GM23338 (cell line): ENCODE measurements at regions not wholly inside any gene's neighbourhood (a gene's known extent, or its start where the extent isn't known, plus 50 kb on each side); places are given as distances from the start of the nearest gene placed in this dataset.

Source experiments
- ATAC-seq: fragments of 200-7000 bp; cut with Tn5 transposase; 3 replicates; pipeline ENCODE4 v1.9.1; 2020
- DNase-seq: peaks from one replicate; pipeline ENCODE4 v3.0.0-alpha.2; 2015; ENCODE audit warnings: low spot score
- H2AFZ ChIP-seq: fragments of 200-600 bp; sonication (generic); 2 replicates; pipeline ENCODE4 v1.8.0; 2016; ENCODE audit warnings: antibody characterized with exemption, mild to moderate bottlenecking, moderate library complexity
- H3F3A ChIP-seq: fragments of 200-600 bp; sonication (generic); replicated peaks from 2 replicates; pipeline ENCODE4 v1.8.0; 2017; ENCODE audit warnings: antibody characterized with exemption, mixed run types, low read depth
- H3K27ac ChIP-seq: fragments of 200-600 bp; sonication (generic); 2 replicates; pipeline ENCODE4 v1.6.1; 2016; ENCODE audit warnings: low read depth
- H3K27me3 ChIP-seq: fragments of 200-600 bp; sonication (generic); 2 replicates; pipeline ENCODE4 v1.8.0; 2016; ENCODE audit warnings: mild to moderate bottlenecking, mixed run types, moderate library complexity; ENCODE audit not compliant: insufficient read depth
- H3K36me3 ChIP-seq: fragments of 200-600 bp; sonication (generic); 2 replicates; pipeline ENCODE4 v1.8.0; 2016; ENCODE audit warnings: mild to moderate bottlenecking; ENCODE audit not compliant: insufficient read depth
- H3K4me1 ChIP-seq: fragments of 200-600 bp; sonication (generic); 2 replicates; pipeline ENCODE4 v1.8.0; 2016; ENCODE audit warnings: mild to moderate bottlenecking, moderate library complexity; ENCODE audit not compliant: insufficient read depth
- H3K4me2 ChIP-seq: fragments of 200-600 bp; sonication (generic); 2 replicates; pipeline ENCODE4 v1.7.1; 2017; ENCODE audit warnings: mixed run types
- H3K4me3 ChIP-seq: fragments of 200-600 bp; sonication (generic); 2 replicates; pipeline ENCODE4 v1.6.1; 2016; ENCODE audit warnings: mixed run types
- H3K79me2 ChIP-seq: fragments of 200-600 bp; sonication (generic); replicated peaks from 2 replicates; pipeline ENCODE4 v1.8.0; 2017; ENCODE audit warnings: mild to moderate bottlenecking; ENCODE audit not compliant: insufficient read depth
- H3K9me2 ChIP-seq: fragments of 200-600 bp; sonication (generic); 2 replicates; pipeline ENCODE4 v1.8.0; 2017; ENCODE audit not compliant: insufficient read depth
- H4K20me1 ChIP-seq: fragments of 200-600 bp; sonication (generic); replicated peaks from 2 replicates; pipeline ENCODE4 v1.8.0; 2017; ENCODE audit warnings: mild to moderate bottlenecking; ENCODE audit not compliant: insufficient read depth
- H3K27ac Mint-ChIP-seq: 2 replicates; pipeline ENCODE4 v1.8.0; 2020; ENCODE audit warnings: inconsistent platforms, mild to moderate bottlenecking, moderate library complexity, mixed read lengths
- H3K27me3 Mint-ChIP-seq: 3 replicates; pipeline ENCODE4 v1.8.0; 2022; ENCODE audit warnings: low read depth, mild to moderate bottlenecking, moderate library complexity, mixed read lengths, inconsistent platforms; ENCODE audit not compliant: insufficient read depth, poor library complexity
- H3K36me3 Mint-ChIP-seq: 3 replicates; pipeline ENCODE4 v1.8.0; 2021; ENCODE audit warnings: low read depth, mild to moderate bottlenecking, inconsistent platforms, moderate library complexity, mixed read lengths
- H3K4me1 Mint-ChIP-seq: 3 replicates; pipeline ENCODE4 v1.8.0; 2020; ENCODE audit warnings: mild to moderate bottlenecking, inconsistent platforms, mixed read lengths
- H3K4me3 Mint-ChIP-seq: 3 replicates; pipeline ENCODE4 v1.8.0; 2021; ENCODE audit warnings: moderate library complexity, mild to moderate bottlenecking, inconsistent platforms, mixed read lengths
- H3K9me3 Mint-ChIP-seq: 3 replicates; pipeline ENCODE4 v1.8.0; 2020; ENCODE audit warnings: moderate library complexity, mild to moderate bottlenecking, inconsistent platforms, mixed read lengths
- CREB1 ChIP-seq: fragments of 250-450 bp; sonication (Bioruptor Pico); IDR thresholded peaks from 2 replicates; pipeline ENCODE4 v1.5.0; 2020; ENCODE audit warnings: low read depth, mild to moderate bottlenecking, moderate library complexity
- EZH2 ChIP-seq: fragments of 200-600 bp; sonication (generic); IDR thresholded peaks from one replicate; pipeline ENCODE4 v1.8.0; 2017; ENCODE audit warnings: antibody characterized with exemption, mild to moderate bottlenecking, low read depth; ENCODE audit not compliant: unreplicated experiment
- EZH2phosphoT487 ChIP-seq: fragments of 200-600 bp; sonication (generic); IDR thresholded peaks from one replicate; pipeline ENCODE4 v1.8.1; 2018; ENCODE audit warnings: antibody characterized with exemption; ENCODE audit not compliant: unreplicated experiment
- JUNB ChIP-seq: IDR thresholded peaks from one replicate; pipeline ENCODE4 v1.6.1; 2016; ENCODE audit warnings: antibody characterized with exemption; ENCODE audit not compliant: unreplicated experiment
- NANOG ChIP-seq: IDR thresholded peaks from 2 replicates; pipeline ENCODE4 v1.6.1; 2016; ENCODE audit warnings: antibody characterized with exemption, borderline replicate concordance
- POLR2AphosphoS5 ChIP-seq: IDR thresholded peaks from 2 replicates; pipeline ENCODE4 v1.6.1; 2016; ENCODE audit warnings: antibody characterized with exemption, low read depth
- STAT1 ChIP-seq: IDR thresholded peaks from one replicate; pipeline ENCODE4 v1.6.1; 2016; ENCODE audit warnings: antibody characterized with exemption; ENCODE audit not compliant: unreplicated experiment
- ZNF114 ChIP-seq: fragments of 250-450 bp; sonication (Bioruptor Pico); IDR thresholded peaks from 2 replicates; pipeline ENCODE4 v1.5.0; 2020; ENCODE audit warnings: mild to moderate bottlenecking, moderate library complexity
- TF ChIP-seq, protein P1 (sequence below): IDR thresholded peaks from one replicate; pipeline ENCODE4 v1.6.1; 2018; ENCODE audit warnings: antibody characterized with exemption; ENCODE audit not compliant: unreplicated experiment
- TF ChIP-seq, protein P2 (sequence below): IDR thresholded peaks from 2 replicates; pipeline ENCODE4 v1.6.1; 2016; ENCODE audit warnings: antibody characterized with exemption
- TF ChIP-seq, protein P3 (sequence below), 2 experiments: fragments of 200-600 bp in 1 of 2; sonication (generic) in 1 of 2; conservative IDR thresholded peaks; 2 replicates each; pipeline versions ENCODE4 v1.5.1 to v1.6.1; 2016 to 2017; ENCODE audit warnings: antibody characterized with exemption in 2 of 2, low read depth in 2 of 2, mild to moderate bottlenecking in 2 of 2, moderate library complexity in 1 of 2

DNA sequence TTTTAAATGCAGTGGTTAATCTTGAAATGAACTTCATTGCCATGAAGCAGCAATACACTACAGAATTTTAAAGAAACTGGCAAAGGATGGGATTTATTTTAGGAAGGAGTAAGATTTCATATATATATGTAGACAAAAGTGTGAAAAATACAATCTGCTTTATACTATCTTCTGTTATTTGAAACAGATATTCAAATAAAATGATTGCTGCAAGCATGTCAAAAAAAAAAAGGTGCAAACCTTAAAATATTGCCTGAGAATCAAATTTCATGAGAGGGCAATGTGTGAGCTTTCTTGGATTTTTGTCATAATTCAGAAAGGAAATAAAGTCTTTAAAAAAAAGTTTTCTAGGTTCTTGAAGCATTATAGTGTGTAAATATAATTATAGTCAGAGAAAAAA lies 705.0 kb upstream of the CDH10 start (continued):
- TF ChIP-seq EZH2 (no peak), POLR2AphosphoS5 (no peak), JUNB (no peak)
- TF ChIP-seq, protein P1, sequence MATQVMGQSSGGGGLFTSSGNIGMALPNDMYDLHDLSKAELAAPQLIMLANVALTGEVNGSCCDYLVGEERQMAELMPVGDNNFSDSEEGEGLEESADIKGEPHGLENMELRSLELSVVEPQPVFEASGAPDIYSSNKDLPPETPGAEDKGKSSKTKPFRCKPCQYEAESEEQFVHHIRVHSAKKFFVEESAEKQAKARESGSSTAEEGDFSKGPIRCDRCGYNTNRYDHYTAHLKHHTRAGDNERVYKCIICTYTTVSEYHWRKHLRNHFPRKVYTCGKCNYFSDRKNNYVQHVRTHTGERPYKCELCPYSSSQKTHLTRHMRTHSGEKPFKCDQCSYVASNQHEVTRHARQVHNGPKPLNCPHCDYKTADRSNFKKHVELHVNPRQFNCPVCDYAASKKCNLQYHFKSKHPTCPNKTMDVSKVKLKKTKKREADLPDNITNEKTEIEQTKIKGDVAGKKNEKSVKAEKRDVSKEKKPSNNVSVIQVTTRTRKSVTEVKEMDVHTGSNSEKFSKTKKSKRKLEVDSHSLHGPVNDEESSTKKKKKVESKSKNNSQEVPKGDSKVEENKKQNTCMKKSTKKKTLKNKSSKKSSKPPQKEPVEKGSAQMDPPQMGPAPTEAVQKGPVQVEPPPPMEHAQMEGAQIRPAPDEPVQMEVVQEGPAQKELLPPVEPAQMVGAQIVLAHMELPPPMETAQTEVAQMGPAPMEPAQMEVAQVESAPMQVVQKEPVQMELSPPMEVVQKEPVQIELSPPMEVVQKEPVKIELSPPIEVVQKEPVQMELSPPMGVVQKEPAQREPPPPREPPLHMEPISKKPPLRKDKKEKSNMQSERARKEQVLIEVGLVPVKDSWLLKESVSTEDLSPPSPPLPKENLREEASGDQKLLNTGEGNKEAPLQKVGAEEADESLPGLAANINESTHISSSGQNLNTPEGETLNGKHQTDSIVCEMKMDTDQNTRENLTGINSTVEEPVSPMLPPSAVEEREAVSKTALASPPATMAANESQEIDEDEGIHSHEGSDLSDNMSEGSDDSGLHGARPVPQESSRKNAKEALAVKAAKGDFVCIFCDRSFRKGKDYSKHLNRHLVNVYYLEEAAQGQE, result no peak

DNA sequence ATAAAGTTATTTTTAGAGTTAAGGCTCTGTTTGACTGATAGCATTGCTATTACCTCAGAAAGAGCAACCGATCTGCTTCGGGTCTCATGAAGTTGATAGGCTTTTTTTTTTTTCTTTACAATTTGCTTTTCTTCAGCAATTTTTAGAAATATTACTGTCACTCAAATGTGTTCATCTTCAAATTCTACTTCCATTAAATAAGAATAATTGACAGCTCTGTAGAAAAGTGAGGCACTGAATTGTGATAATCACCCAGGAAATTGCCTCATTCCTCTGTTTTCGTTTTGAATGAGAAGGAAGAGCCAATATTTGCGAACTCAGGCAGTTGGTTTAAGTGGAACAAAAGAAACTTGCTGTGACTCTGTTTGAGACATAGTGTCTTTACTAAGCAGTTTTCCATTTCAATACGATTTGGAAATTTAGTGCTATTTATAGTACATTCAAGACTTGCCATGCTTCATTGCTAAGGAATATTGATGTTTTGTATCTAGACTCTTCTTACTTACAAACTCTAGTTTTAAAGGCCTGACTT lies 700.5 kb upstream of the CDH10 start:
- Mint-ChIP-seq H3K36me3 (peaks cover 44% of the 10 kb centered on the region), H3K4me3 (no peak overlapping the region), H3K9me3 (peaks cover 22% of the 10 kb centered on the region), H3K4me1 (peaks cover 20% of the 10 kb centered on the region), H3K27me3 (peaks cover 5% of the 10 kb centered on the region), H3K27ac (peak overlapping the region; percentile 94)
- H3K4me2 ChIP-seq, result peak overlapping the region; percentile 22
- DNase-seq (peak; percentile 28), ATAC-seq (peak; percentile 66)
- 0 out of 2 replicates have a peak, but pooled peaks cover 6% of the 10 kb centered on the region for H3K9me2 ChIP-seq
- H3K36me3 ChIP-seq, result no peaks in the 10 kb centered on the region
- no peak overlapping the region; the same call in 1 of the 2 replicates for H3K4me3 ChIP-seq
- no peak overlapping the region for H2AFZ ChIP-seq
- H3K27me3 ChIP-seq, result no peaks in the 10 kb centered on the region
- peak overlapping the region; percentile 65 for H3K27ac ChIP-seq
- H3F3A ChIP-seq, result no peaks in the 10 kb centered on the region
- H3K79me2 ChIP-seq, result no peaks in the 10 kb centered on the region
- TF ChIP-seq NANOG (peak; percentile 93), EZH2 (no peak), POLR2AphosphoS5 (no peak), ZNF114 (CRISPR knock-in tag) (no peak)
- TF ChIP-seq, protein P2, sequence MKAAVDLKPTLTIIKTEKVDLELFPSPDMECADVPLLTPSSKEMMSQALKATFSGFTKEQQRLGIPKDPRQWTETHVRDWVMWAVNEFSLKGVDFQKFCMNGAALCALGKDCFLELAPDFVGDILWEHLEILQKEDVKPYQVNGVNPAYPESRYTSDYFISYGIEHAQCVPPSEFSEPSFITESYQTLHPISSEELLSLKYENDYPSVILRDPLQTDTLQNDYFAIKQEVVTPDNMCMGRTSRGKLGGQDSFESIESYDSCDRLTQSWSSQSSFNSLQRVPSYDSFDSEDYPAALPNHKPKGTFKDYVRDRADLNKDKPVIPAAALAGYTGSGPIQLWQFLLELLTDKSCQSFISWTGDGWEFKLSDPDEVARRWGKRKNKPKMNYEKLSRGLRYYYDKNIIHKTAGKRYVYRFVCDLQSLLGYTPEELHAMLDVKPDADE, result peak; percentile 61; the same call in 1 of the 2 replicates
- H3K4me1 ChIP-seq, result peaks cover 14% of the 10 kb centered on the region
- H4K20me1 ChIP-seq, result no peaks in the 10 kb centered on the region

DNA sequence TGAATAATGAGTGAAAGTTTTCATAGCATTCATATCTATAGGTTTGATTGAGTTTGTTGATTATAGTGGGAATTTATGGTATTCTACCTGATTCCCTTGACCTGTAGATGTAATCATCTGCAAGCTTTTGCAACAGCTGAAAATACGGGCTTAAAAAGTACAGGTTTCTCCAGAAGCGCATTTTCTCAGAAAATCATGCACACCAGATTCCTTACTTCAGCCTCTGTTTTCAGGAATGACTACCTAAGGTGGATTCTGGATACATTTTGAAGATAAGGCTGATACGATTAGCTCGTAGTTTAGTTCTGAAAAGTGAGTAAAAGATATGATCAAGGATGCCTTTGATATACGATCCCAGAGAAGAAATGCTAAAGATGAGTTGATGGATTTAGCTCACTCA lies 694.8 kb upstream of the CDH10 start:
- no peak for ATAC-seq
- no peak for DNase-seq
- Histone ChIP-seq H3K9me2 (peaks cover 13% of the 10 kb centered on the region; the same call in 1 of the 2 replicates), H3K27me3 (no peaks in the 10 kb centered on the region), H4K20me1 (no peaks in the 10 kb centered on the region), H3K79me2 (no peaks in the 10 kb centered on the region), H3K36me3 (no peaks in the 10 kb centered on the region), H3F3A (no peaks in the 10 kb centered on the region), H3K27ac (no peak overlapping the region), H3K4me2 (no peak overlapping the region), H3K4me3 (no peak overlapping the region), H2AFZ (no peak overlapping the region), H3K4me1 (no peaks in the 10 kb centered on the region)
- H3K27me3 Mint-ChIP-seq, result peaks cover 6% of the 10 kb centered on the region
- H3K36me3 Mint-ChIP-seq, result peaks cover 24% of the 10 kb centered on the region
- H3K9me3 Mint-ChIP-seq, result peaks cover 18% of the 10 kb centered on the region
- no peak overlapping the region for H3K27ac Mint-ChIP-seq
- H3K4me3 Mint-ChIP-seq, result no peak overlapping the region
- H3K4me1 Mint-ChIP-seq, result no peaks in the 10 kb centered on the region
- no peak for TF ChIP-seq EZH2phosphoT487
- TF ChIP-seq CREB1 (CRISPR knock-in tag), result no peak
- TF ChIP-seq STAT1, result no peak
- TF ChIP-seq, protein P3, sequence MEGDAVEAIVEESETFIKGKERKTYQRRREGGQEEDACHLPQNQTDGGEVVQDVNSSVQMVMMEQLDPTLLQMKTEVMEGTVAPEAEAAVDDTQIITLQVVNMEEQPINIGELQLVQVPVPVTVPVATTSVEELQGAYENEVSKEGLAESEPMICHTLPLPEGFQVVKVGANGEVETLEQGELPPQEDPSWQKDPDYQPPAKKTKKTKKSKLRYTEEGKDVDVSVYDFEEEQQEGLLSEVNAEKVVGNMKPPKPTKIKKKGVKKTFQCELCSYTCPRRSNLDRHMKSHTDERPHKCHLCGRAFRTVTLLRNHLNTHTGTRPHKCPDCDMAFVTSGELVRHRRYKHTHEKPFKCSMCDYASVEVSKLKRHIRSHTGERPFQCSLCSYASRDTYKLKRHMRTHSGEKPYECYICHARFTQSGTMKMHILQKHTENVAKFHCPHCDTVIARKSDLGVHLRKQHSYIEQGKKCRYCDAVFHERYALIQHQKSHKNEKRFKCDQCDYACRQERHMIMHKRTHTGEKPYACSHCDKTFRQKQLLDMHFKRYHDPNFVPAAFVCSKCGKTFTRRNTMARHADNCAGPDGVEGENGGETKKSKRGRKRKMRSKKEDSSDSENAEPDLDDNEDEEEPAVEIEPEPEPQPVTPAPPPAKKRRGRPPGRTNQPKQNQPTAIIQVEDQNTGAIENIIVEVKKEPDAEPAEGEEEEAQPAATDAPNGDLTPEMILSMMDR (conservative IDR thresholded peaks at IDR 0.05; ENCODE audit: low read depth in 2 of 2), result no peak
- TF ChIP-seq, protein P2, result no peak
- no peak for TF ChIP-seq NANOG
- TF ChIP-seq ZNF114 (CRISPR knock-in tag), result no peak
